Naive B cell (primary cell): ENCODE measurements at regions not wholly inside any gene's neighbourhood (a gene's known extent, or its start where the extent isn't known, plus 50 kb on each side); places are given as distances from the start of the nearest gene placed in this dataset.

Source experiments
- ATAC-seq, 2 donors: fragments of 150-1000 bp; cut with Tn5 transposase; 2 replicates each; pipeline ENCODE4 v1.10.0; 2021; ENCODE audit warnings: low read depth in 2 of 2, mild to moderate bottlenecking in 2 of 2, moderate library complexity in 2 of 2
- DNase-seq: peaks from one replicate; pipeline ENCODE4 v3.0.0; 2022
- H3K27ac Mint-ChIP-seq, 6 donors: one replicate each; pipeline ENCODE4 v1.8.0; 2020 to 2022; ENCODE audit warnings: mild to moderate bottlenecking in 6 of 6, mixed read lengths in 6 of 6, moderate library complexity in 5 of 6, inconsistent platforms in 2 of 6
- H3K27me3 Mint-ChIP-seq, 3 donors: one replicate each; pipeline ENCODE4 v1.8.0; 2021 to 2022; ENCODE audit warnings: mixed read lengths in 3 of 3, mild to moderate bottlenecking in 1 of 3
- H3K36me3 Mint-ChIP-seq, 2 donors: one replicate each; pipeline ENCODE4 v1.8.0; 2020 to 2022; ENCODE audit warnings: mixed read lengths in 2 of 2, inconsistent platforms in 1 of 2, mild to moderate bottlenecking in 1 of 2
- H3K4me1 Mint-ChIP-seq, 3 donors: one replicate each; pipeline ENCODE4 v1.8.0; 2020 to 2022; ENCODE audit warnings: mixed read lengths in 3 of 3, inconsistent platforms in 1 of 3, mild to moderate bottlenecking in 1 of 3, moderate library complexity in 1 of 3
- H3K4me3 Mint-ChIP-seq, 8 donors: one replicate each; pipeline ENCODE4 v1.8.0; 2020 to 2022; ENCODE audit warnings: mild to moderate bottlenecking in 8 of 8, mixed read lengths in 8 of 8, moderate library complexity in 8 of 8, inconsistent platforms in 2 of 8
- H3K9me3 Mint-ChIP-seq, 7 donors: one replicate each; pipeline ENCODE4 v1.8.0; 2020 to 2022; ENCODE audit warnings: mixed read lengths in 7 of 7, mild to moderate bottlenecking in 5 of 7, inconsistent platforms in 2 of 7, moderate library complexity in 1 of 7

DNA sequence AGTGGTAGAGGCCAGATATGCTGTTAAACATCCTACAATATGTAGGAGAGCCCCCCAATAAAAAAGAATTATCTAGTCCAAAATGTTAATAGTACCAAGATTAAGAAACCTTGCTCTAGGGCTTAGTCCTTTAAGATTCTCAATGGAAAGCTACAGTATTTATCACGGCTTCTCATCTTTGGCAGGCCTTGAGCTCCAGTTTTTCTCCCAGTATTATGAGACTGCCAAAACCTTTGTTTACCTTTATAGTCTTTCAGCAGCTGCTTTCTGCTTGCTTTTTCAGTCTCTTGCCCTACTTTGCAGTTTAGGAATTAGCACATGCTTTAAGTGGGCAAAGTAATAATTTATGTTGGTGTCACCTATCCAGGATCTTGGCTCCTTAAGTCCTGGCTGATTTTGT lies 59.7 kb downstream of the NHLRC1 start:
- peaks cover 0 to 9% (median 5%) of the 10 kb centered on the region in 7 donors for H3K9me3 Mint-ChIP-seq
- no peak overlapping the region for H3K4me3 Mint-ChIP-seq
- H3K27me3 Mint-ChIP-seq: peaks cover 0 to 4% (median 0%) of the 10 kb centered on the region in 3 donors
- no peaks in the 10 kb centered on the region for H3K36me3 Mint-ChIP-seq
- no peaks in the 10 kb centered on the region for H3K4me1 Mint-ChIP-seq
- ATAC-seq (no peak), DNase-seq (no peak)
- H3K27ac Mint-ChIP-seq: no peak overlapping the region

DNA sequence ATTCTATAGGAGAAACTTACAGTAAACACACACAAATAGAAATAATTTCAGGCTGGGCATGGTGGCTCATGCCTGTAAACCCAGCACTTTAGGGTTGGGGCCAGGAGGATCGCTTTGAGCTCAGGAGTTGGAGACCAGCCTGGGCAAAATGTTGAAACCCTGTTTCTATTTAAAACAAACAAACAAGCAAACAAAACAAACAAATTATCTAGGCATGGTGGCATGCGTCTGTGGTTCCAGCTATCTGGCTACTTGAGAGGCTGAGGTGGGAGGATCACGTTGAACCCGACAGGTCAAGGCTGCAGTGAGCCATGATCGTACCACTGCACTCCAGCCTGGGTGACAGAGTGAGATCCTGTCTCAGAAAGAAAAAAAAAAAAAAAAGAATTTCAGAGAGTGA lies 64.0 kb downstream of the NHLRC1 start:
- H3K4me3 Mint-ChIP-seq: no peak overlapping the region
- no peaks in the 10 kb centered on the region for H3K4me1 Mint-ChIP-seq
- H3K27ac Mint-ChIP-seq: no peak overlapping the region
- H3K36me3 Mint-ChIP-seq: no peaks in the 10 kb centered on the region
- DNase-seq (no peak), ATAC-seq (no peak)
- peaks cover 0 to 5% (median 4%) of the 10 kb centered on the region in 7 donors for H3K9me3 Mint-ChIP-seq
- H3K27me3 Mint-ChIP-seq: peaks cover 0 to 9% (median 9%) of the 10 kb centered on the region in 3 donors

DNA sequence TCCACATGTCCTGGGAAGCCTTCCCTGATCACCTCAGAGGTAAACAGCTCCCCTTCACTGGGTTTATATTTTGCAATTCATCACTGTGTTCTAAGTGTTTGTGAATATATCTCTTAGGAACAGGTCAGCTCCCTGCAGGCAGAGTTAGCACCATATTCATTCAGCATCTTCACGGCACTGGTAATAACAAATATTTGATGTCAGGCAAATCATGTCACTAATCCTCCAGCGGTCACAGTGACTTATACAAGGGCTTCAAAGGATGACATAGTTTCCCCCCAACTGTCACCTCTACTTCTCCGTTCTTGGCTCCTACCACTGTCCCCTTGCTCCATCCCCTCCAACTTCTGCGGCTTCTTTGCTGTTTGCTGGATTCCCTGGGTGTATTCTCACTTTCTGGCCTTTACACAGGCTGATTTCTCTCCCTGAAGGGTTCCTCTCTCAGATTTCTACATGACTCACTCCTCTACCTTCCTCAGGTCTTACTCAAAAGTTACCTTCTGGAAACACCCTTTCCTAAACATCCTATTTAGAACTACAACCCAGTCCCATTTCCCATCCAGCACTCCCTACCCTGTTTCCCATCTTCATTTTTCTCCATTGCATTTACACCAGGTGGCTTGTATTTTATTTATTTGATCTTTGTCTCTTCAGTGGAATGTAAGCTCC lies 66.6 kb downstream of the NHLRC1 start:
- no peaks in the 10 kb centered on the region for H3K36me3 Mint-ChIP-seq
- DNase-seq (no peak), ATAC-seq (no peak)
- H3K27ac Mint-ChIP-seq: peak overlapping the region in 1 of 6 donors; percentile 20
- no peaks in the 10 kb centered on the region for H3K9me3 Mint-ChIP-seq
- H3K4me1 Mint-ChIP-seq: no peaks in the 10 kb centered on the region
- peaks cover 0 to 9% (median 9%) of the 10 kb centered on the region in 3 donors for H3K27me3 Mint-ChIP-seq
- no peak overlapping the region for H3K4me3 Mint-ChIP-seq

DNA sequence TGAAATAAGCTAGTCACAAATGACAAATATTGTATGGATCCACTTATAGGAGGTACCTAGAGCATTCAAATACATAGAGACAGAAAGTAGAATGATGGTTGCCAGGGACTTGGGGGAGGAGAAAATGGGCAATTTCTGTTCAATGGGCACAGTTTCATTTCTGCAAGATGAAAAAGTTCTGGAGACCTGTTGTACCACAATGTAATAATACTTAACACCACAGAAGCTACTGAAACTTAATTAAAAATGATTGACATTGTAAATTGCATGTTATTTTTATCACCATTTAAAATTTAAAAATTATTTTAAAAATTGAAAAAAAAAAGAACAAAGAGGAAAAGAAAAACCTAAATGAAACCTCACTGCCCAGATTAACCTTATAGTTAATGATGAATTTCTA lies 67.4 kb downstream of the NHLRC1 start:
- peaks cover 0 to 9% (median 9%) of the 10 kb centered on the region in 3 donors for H3K27me3 Mint-ChIP-seq
- no peak overlapping the region for H3K27ac Mint-ChIP-seq
- ATAC-seq (no peak), DNase-seq (no peak)
- no peaks in the 10 kb centered on the region for H3K9me3 Mint-ChIP-seq
- H3K36me3 Mint-ChIP-seq: no peaks in the 10 kb centered on the region
- H3K4me3 Mint-ChIP-seq: no peak overlapping the region
- no peaks in the 10 kb centered on the region for H3K4me1 Mint-ChIP-seq

DNA sequence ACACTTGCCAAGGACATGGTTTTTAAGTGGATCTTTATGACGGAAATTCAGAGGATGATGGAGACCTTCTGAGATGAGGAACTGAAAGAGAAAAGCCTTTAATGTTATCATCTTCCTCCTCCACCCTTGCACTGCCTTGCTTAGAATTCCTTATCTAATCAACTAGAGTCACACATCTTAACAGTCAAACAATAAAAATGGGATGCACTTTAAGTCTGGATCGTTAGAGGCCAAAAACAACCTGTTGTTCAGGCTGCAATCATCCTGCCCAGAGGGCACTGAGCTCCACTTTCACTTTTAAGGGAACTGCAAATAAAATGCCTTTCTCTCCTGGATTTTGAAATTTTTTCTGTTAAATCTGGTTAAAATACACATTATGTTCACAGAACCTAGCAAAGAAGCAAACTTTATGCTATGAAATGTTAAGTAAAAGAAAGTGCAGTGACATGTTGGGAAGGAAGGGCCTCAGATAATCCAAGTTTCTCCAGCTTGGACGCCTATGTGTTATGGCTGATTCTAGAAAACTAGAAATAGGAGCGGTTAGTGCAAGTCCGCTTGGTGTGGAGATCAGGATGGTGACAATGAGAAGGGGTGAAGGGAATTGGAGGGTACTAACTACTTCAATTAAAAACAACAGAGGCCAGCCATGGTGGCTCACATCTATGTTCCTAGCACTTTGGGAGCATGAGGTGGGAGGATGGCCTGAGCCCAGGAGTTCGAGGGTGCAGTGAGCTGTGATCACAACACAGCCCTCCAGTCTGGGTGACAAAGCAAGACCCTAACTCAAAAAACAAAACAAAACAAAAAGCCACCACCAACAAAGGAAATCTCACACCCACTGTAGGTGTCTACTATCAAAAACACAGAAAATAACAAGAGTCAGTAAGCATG lies 66.4 kb upstream of the KIF13A start:
- no peaks in the 10 kb centered on the region for H3K36me3 Mint-ChIP-seq
- peaks cover 0 to 9% (median 6%) of the 10 kb centered on the region in 3 donors for H3K27me3 Mint-ChIP-seq
- H3K4me3 Mint-ChIP-seq: no peak overlapping the region
- H3K9me3 Mint-ChIP-seq: no peaks in the 10 kb centered on the region
- ATAC-seq (no peak), DNase-seq (no peak)
- no peak overlapping the region for H3K27ac Mint-ChIP-seq
- H3K4me1 Mint-ChIP-seq: peaks cover 0 to 2% (median 0%) of the 10 kb centered on the region in 3 donors

DNA sequence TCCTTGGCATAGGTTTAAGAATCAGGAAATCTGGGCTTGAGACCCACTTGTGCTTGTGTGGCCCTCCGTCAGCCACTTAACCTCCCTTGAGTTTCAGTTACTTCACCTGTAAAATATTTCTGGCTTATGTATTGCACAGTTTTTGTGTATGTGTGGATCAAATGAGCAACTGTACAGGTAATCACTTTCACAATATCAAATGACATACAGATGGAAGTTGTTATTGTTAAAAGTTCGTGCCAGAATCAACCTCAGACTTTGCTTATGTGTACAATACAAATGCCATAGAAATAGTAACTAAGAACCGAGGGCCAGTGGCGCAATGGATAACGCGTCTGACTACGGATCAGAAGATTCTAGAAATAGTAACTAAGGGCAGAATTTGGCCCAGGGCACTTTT lies 65.6 kb upstream of the KIF13A start:
- Mint-ChIP-seq H3K4me3 (no peak overlapping the region), H3K9me3 (no peaks in the 10 kb centered on the region), H3K27ac (no peak overlapping the region), H3K4me1 (peaks cover 0 to 2% (median 0%) of the 10 kb centered on the region in 3 donors), H3K36me3 (no peaks in the 10 kb centered on the region), H3K27me3 (peaks cover 0 to 9% (median 6%) of the 10 kb centered on the region in 3 donors)
- no peak for DNase-seq
- ATAC-seq: no peak

DNA sequence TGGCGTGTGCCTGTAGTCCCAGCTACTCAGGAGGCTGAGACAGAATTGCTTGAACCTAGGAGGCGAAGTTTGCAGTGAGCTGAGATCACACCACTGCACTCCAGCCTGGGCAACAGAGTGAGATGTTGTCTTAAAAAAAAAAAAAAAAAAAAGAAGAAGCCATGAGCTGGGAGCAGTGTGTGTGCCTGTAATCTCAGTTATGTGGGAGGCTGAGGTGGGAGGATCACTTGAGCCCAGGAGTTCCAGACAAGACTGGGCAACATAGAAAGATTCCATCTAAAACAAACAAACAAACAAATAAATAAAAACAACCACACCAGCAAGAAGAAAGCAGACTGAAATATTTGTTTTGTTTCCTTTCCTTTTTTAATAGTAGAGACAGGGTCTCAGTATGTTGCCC lies 62.2 kb upstream of the KIF13A start:
- no peak overlapping the region for H3K4me3 Mint-ChIP-seq
- H3K27me3 Mint-ChIP-seq: peaks cover 0 to 6% (median 0%) of the 10 kb centered on the region in 3 donors
- no peak overlapping the region for H3K27ac Mint-ChIP-seq

DNA sequence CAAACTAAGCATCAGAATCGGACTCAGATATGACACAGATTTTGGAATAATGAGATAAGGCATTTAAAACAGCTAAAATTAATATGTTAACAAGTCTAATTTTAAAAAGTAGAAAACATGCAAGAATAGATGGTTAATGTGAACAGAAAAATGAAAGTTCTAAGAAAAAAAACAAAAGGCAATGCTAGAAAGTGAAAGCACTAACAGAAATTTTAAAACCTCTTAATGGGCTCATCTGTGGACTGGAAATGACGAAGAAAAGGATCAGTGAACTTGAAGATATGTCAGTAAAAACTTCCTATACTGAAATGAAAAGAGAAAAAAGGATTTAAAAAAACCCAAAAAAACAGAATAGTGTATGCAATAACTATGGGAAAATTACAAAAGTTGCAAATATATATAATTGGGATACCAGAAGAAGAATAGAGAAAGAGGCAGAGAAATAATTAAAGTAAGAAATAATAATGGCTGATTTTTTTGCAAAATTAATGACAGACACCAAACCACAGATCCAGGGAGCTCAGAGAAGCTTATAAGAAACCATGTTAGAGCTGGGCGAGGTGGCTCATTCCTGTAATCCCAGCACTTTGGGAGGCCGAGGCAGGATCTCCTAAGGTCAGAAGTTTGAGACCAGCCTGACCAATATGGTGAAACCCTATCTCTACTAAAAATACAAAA lies 61.7 kb upstream of the KIF13A start:
- peaks cover 0 to 2% (median 0%) of the 10 kb centered on the region in 3 donors for H3K4me1 Mint-ChIP-seq
- no peak overlapping the region for H3K4me3 Mint-ChIP-seq
- DNase-seq (no peak), ATAC-seq (no peak)
- H3K9me3 Mint-ChIP-seq: no peaks in the 10 kb centered on the region
- no peaks in the 10 kb centered on the region for H3K36me3 Mint-ChIP-seq
- peaks cover 0 to 6% (median 0%) of the 10 kb centered on the region in 3 donors for H3K27me3 Mint-ChIP-seq
- peak overlapping the region in 1 of 6 donors; percentile 51 for H3K27ac Mint-ChIP-seq

More for the DNA sequence above, 62.2 kb upstream of the KIF13A start:
- no peaks in the 10 kb centered on the region for H3K36me3 Mint-ChIP-seq
- DNase-seq: no peak
- no peak for ATAC-seq
- peaks cover 0 to 2% (median 0%) of the 10 kb centered on the region in 3 donors for H3K4me1 Mint-ChIP-seq
- no peaks in the 10 kb centered on the region for H3K9me3 Mint-ChIP-seq

DNA sequence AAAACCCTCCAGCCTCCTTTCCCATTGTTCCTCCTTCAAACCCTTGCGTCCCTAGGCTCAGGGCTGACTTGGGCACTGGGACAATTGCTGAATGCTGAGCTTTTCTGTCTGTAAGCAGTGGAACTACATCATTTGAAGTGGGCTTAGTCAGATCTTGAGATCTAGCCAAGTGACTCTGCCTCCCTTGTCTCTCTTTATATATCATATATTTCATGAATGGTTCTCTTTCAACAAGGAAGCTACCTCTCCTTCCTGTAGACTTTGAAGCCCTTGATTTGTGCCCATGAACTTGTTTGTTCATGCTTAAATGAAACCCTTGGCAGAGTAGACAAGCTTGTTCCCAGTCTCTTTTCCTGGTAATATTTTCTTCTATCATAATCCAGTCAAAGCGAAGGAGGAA lies 60.0 kb upstream of the KIF13A start:
- Mint-ChIP-seq H3K4me3 (no peak overlapping the region), H3K4me1 (peaks cover 0 to 2% (median 0%) of the 10 kb centered on the region in 3 donors), H3K36me3 (no peaks in the 10 kb centered on the region), H3K9me3 (no peaks in the 10 kb centered on the region), H3K27ac (no peak overlapping the region), H3K27me3 (no peaks in the 10 kb centered on the region)
- ATAC-seq: no peak
- DNase-seq: no peak

DNA sequence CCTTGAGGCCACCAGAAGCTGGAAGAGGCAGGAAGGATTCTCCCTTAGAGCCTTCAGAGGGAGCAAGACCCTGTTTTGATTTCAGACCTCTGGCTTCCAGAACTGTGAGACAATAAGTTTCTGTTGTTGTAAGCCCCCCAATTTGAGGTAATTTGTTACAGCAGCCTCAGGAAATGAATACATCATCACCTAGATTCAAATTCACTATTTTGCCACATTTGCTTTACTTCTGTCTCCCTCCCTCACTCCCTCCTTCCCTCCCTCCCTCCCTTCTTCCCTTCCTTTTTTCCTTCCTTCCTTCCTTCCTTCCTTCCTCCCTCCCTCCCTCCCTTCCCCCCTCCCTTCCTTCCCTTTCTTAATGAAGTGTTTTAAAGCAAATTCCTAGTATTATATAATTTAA lies 58.1 kb upstream of the KIF13A start:
- H3K27ac Mint-ChIP-seq: no peak overlapping the region

DNA sequence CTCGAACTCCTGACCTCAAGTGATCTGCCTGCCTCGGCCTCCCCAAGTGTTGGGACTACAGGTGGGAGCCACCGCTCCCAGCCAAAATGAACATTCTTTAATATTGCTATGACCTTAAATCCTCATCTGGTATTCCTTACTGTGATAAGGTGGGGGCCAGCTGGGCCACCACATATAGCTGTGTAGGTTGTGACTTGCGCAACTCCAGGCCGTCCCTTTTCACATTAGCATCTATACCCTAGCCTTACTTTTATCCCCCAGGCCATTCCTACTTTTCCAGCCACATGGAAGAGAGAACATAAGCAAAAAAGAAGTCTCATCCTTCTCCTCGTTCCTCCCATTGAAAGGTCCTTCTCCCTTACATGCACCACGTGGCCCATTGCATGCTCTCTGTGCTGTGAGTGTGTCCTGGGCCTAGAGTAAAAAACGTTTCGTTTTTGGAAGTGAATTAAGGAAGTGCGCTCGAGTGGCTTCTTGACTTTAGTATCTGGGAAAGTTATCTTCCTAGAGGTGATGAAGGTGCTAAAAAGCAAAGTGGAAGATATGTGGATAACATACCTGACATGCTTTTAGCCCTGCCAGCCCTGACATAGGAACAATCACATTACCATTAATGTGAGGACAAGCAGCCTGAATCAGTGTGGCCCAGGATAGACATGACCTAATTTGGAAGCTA lies 56.8 kb upstream of the KIF13A start:
- H3K9me3 Mint-ChIP-seq: no peaks in the 10 kb centered on the region
- no peak overlapping the region for H3K4me3 Mint-ChIP-seq
- ATAC-seq: no peak
- no peaks in the 10 kb centered on the region for H3K36me3 Mint-ChIP-seq
- H3K27me3 Mint-ChIP-seq: no peaks in the 10 kb centered on the region
- H3K4me1 Mint-ChIP-seq: peaks cover 0 to 2% (median 0%) of the 10 kb centered on the region in 3 donors
- no peak overlapping the region for H3K27ac Mint-ChIP-seq
- no peak for DNase-seq

More for the DNA sequence above, 58.1 kb upstream of the KIF13A start:
- Mint-ChIP-seq H3K4me1 (peaks cover 0 to 2% (median 0%) of the 10 kb centered on the region in 3 donors), H3K36me3 (no peaks in the 10 kb centered on the region), H3K4me3 (no peak overlapping the region), H3K27me3 (no peaks in the 10 kb centered on the region), H3K9me3 (no peaks in the 10 kb centered on the region)
- ATAC-seq: no peak
- DNase-seq: no peak

DNA sequence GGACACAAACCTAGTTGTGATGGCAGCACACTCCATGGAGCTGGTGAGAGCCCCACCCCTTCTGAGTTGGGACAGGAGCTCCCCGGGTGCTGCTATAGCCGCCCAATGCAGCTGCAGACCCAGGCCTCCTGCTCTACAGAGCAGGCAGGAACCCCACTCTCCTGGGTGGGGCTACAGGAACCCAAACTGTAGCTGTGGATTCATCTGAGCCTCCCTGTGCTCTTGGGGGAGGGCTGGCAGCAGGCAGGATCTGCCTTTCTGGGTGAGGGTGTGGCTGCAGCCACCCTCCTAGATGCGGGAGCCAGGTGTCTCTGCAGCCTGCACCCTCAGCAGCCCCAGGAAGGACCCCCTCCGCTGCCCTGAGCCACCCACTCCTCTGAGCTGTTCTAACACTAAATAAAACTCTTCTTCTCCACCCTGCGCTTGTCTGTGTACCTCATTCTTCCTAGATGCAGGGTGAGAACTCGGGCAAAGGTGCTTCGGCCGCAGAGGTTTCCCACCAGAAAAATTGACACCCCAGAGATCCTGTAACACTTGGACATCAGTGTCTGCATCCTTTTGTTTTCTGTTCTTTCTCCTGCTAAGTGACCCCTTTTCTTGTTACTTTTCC lies 55.2 kb upstream of the KIF13A start:
- H3K4me1 Mint-ChIP-seq: no peaks in the 10 kb centered on the region
- no peak for ATAC-seq
- DNase-seq: no peak
- no peaks in the 10 kb centered on the region for H3K36me3 Mint-ChIP-seq
- H3K4me3 Mint-ChIP-seq: no peak overlapping the region
- H3K9me3 Mint-ChIP-seq: no peaks in the 10 kb centered on the region
- peak overlapping the region in 1 of 6 donors; percentile 25 for H3K27ac Mint-ChIP-seq
- no peaks in the 10 kb centered on the region for H3K27me3 Mint-ChIP-seq

DNA sequence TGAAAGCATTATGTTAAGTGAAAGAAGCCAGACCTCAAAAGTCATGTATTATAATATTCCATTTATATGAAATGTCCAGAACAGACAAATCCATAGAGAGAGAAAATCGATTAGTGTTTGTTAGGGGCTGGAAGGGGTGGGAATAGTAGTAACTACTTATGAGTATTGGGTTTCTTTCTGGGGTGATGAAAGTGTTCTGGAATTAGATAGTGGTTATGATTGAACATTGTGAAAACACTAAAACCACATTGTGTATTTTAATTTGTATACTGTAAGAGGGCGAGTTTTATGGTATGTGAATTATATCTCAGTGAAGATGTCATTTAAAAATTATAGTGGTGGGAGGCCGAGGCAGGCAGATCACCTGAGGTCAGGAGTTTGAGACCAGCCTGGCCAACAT lies 52.0 kb upstream of the KIF13A start:
- Mint-ChIP-seq H3K9me3 (no peaks in the 10 kb centered on the region), H3K27me3 (no peaks in the 10 kb centered on the region), H3K27ac (no peak overlapping the region), H3K36me3 (no peaks in the 10 kb centered on the region), H3K4me3 (no peak overlapping the region), H3K4me1 (no peaks in the 10 kb centered on the region)
- ATAC-seq: no peak
- DNase-seq: no peak
